Islet of Langerhans (tissue), 1 donor: ENCODE measurements at regions not wholly inside any gene's neighbourhood (a gene's known extent, or its start where the extent isn't known, plus 50 kb on each side); places are given as distances from the start of the nearest gene placed in this dataset.

Experiments used
- FAIRE-seq: peaks from one replicate; lab custom pipeline; 2011; peaks lifted over from hg19 to GRCh38; lab: Jason Lieb, UNC

- FAIRE-seq: no peak
Measured at GRCh38 chr16:73347500-73348375, 299.8 kb upstream of the ZFHX3 start.

- no peak for FAIRE-seq
Measured at GRCh38 chr16:73339821-73340220, 291.9 kb upstream of the ZFHX3 start.

- no peak for FAIRE-seq
Measured at GRCh38 chr16:73337373-73338296, 289.7 kb upstream of the ZFHX3 start.

GRCh38 chr16:73329358-73330286 lies 281.7 kb upstream of the ZFHX3 start:
- no peak for FAIRE-seq

- no peak for FAIRE-seq
Measured at GRCh38 chr16:73326770-73327470, 279.0 kb upstream of the ZFHX3 start.

- FAIRE-seq: no peak
Measured at GRCh38 chr16:73326221-73326620, 278.3 kb upstream of the ZFHX3 start.

- FAIRE-seq: no peak
Measured at GRCh38 chr16:73323880-73324279, 276.0 kb upstream of the ZFHX3 start.

GRCh38 chr16:73322856-73323255 lies 274.9 kb upstream of the ZFHX3 start:
- FAIRE-seq: no peak

GRCh38 chr16:73321853-73322252 lies 273.9 kb upstream of the ZFHX3 start:
- no peak for FAIRE-seq

GRCh38 chr16:73319737-73320136 lies 271.8 kb upstream of the ZFHX3 start:
- FAIRE-seq: no peak

- FAIRE-seq: no peak
Measured at GRCh38 chr16:73319261-73319660, 271.3 kb upstream of the ZFHX3 start.

GRCh38 chr16:73317321-73317857 lies 269.5 kb upstream of the ZFHX3 start:
- FAIRE-seq: no peak

- no peak for FAIRE-seq
Measured at GRCh38 chr16:73315645-73316044, 267.7 kb upstream of the ZFHX3 start.

GRCh38 chr16:73313950-73314349 lies 266.0 kb upstream of the ZFHX3 start:
- no peak for FAIRE-seq

GRCh38 chr16:73311857-73312723 lies 264.2 kb upstream of the ZFHX3 start:
- no peak for FAIRE-seq

- no peak for FAIRE-seq
Measured at GRCh38 chr16:73308771-73309170, 260.8 kb upstream of the ZFHX3 start.

GRCh38 chr16:73306901-73307413 lies 259.0 kb upstream of the ZFHX3 start:
- FAIRE-seq: no peak

- FAIRE-seq: no peak
Measured at GRCh38 chr16:73304008-73304774, 256.3 kb upstream of the ZFHX3 start.

- FAIRE-seq: no peak
Measured at GRCh38 chr16:73302942-73303341, 255.0 kb upstream of the ZFHX3 start.
